Posterior cingulate gyrus (tissue), 11 donors: ENCODE measurements at regions not wholly inside any gene's neighbourhood (a gene's known extent, or its start where the extent isn't known, plus 50 kb on each side); places are given as distances from the start of the nearest gene placed in this dataset.
"Not testable (repeated sequence)": the region's sequence is repeated elsewhere in the genome, so short reads cannot be mapped to it uniquely, and the experiment has no call there.

Source experiments
- DNase-seq, 10 donors: peaks; one replicate each; pipeline versions ENCODE4 v3.0.0 to v3.0.0-alpha.2; 2020 to 2021; ENCODE audit warnings: mixed read lengths in 3 of 10
- intact Hi-C: fragments of 100-400 bp; cut with DNase I; formaldehyde crosslinking; loops from one replicate; pipeline ENCODE4 v1.15.1; 2023

- intact Hi-C loops = no loop called here
- DNase-seq = no peak
Observed at GRCh38 chr6:80961166-80961565, 791.3 kb downstream of the TENT5A start.

GRCh38 chr6:80959034-80959433 is 793.4 kb downstream of the TENT5A start:
- intact Hi-C loops = no loop called here
- no peak for DNase-seq

GRCh38 chr6:80956898-80957297 is 795.6 kb downstream of the TENT5A start:
- DNase-seq = no peak
- intact Hi-C loops = no loop called here

GRCh38 chr6:80952479-80952878 is 800.0 kb downstream of the TENT5A start:
- intact Hi-C loops, DNase-seq: not testable (repeated sequence)

- intact Hi-C loops = no loop called here
- DNase-seq = no peak
Observed at GRCh38 chr6:80946402-80946801, 806.1 kb downstream of the TENT5A start.

- no peak for DNase-seq
- intact Hi-C loops = no loop called here
Observed at GRCh38 chr6:80942911-80943310, 809.6 kb downstream of the TENT5A start.

- no peak for DNase-seq
- intact Hi-C loops = no loop called here
Observed at GRCh38 chr6:80940976-80941375, 811.5 kb downstream of the TENT5A start.

- intact Hi-C loops = no loop called here
- no peak for DNase-seq
Observed at GRCh38 chr6:80940571-80940970, 811.9 kb downstream of the TENT5A start.

- DNase-seq = no peak
- intact Hi-C loops = no loop called here
Observed at GRCh38 chr6:80939898-80940297, 812.6 kb downstream of the TENT5A start.

- no peak for DNase-seq
- intact Hi-C loops = no loop called here
Observed at GRCh38 chr6:80939480-80939879, 813.0 kb downstream of the TENT5A start.

- no peak for DNase-seq
- intact Hi-C loops = no loop called here
Observed at GRCh38 chr6:80938131-80938530, 814.4 kb downstream of the TENT5A start.

- DNase-seq = no peak
- intact Hi-C loops = no loop called here
Observed at GRCh38 chr6:80932359-80932758, 820.1 kb downstream of the TENT5A start.

GRCh38 chr6:80930376-80930775 is 822.1 kb downstream of the TENT5A start:
- intact Hi-C loops = no loop called here
- no peak for DNase-seq

GRCh38 chr6:80923816-80924215 is 817.3 kb downstream of the BCKDHB start:
- no peak for DNase-seq
- intact Hi-C loops = no loop called here

- DNase-seq = no peak
- intact Hi-C loops = no loop called here
Observed at GRCh38 chr6:80922916-80923455, 816.5 kb downstream of the BCKDHB start.

- intact Hi-C loops = no loop called here
- no peak for DNase-seq
Observed at GRCh38 chr6:80921861-80922460, 815.5 kb downstream of the BCKDHB start.

GRCh38 chr6:80907831-80908230 is 801.4 kb downstream of the BCKDHB start:
- no peak for DNase-seq
- intact Hi-C loops = no loop called here

- no peak for DNase-seq
- intact Hi-C loops = no loop called here
Observed at GRCh38 chr6:80903711-80904110, 797.2 kb downstream of the BCKDHB start.

- intact Hi-C loops = no loop called here
Observed at GRCh38 chr6:80886475-80886874, 780.0 kb downstream of the BCKDHB start.

GRCh38 chr6:80872951-80873308 is 766.5 kb downstream of the BCKDHB start:
- DNase-seq = no peak
- intact Hi-C loops = no loop called here

More at GRCh38 chr6:80886475-80886874, 780.0 kb downstream of the BCKDHB start:
- no peak for DNase-seq

- intact Hi-C loops = no loop called here
- no peak for DNase-seq
Observed at GRCh38 chr6:80872199-80872950, 765.9 kb downstream of the BCKDHB start.

GRCh38 chr6:80862756-80863155 is 756.3 kb downstream of the BCKDHB start:
- intact Hi-C loops = no loop called here

More at GRCh38 chr6:80862756-80863155, 756.3 kb downstream of the BCKDHB start:
- no peak for DNase-seq
